ENCODE measurements at regions not wholly inside any gene's neighbourhood (a gene's known extent, or its start where the extent isn't known, plus 50 kb on each side); places are given as distances from the start of the nearest gene placed in this dataset.

- TF ChIP-seq RAD21 (IDR thresholded peaks at IDR 0.05), result no peak
- no peak for TF ChIP-seq FOXA1 (IDR thresholded peaks at IDR 0.05)
- no peak for TF ChIP-seq REST (IDR thresholded peaks at IDR 0.05)
- H3K27me3 ChIP-seq (ENCODE audit: control insufficient read depth in 4 of 4, insufficient read depth in 4 of 4, low read length in 3 of 4), result no peaks in the 10 kb centered on the region
- no peak overlapping the region for H3K27ac ChIP-seq (ENCODE audit: low read depth in 1 of 2, low read length in 2 of 2)
- no peak for DNase-seq (ENCODE audit: low spot score)
- no peak overlapping the region for H3K9ac ChIP-seq (ENCODE audit: low read depth in 1 of 2, low read length in 2 of 2)
- H3K4me3 ChIP-seq (ENCODE audit: low read depth in 1 of 3, low read length in 3 of 3), result no peak overlapping the region
- H3K36me3 ChIP-seq (ENCODE audit: control insufficient read depth in 4 of 4, insufficient read depth in 3 of 4, low read depth in 1 of 4, low read length in 3 of 4), result no peaks in the 10 kb centered on the region
- H3K4me1 ChIP-seq (ENCODE audit: control insufficient read depth in 4 of 4, insufficient read depth in 4 of 4, low read length in 3 of 4), result no peaks in the 10 kb centered on the region
- 74% methylated on average over 6 of the region's 6 CpGs for WGBS
- H3K9me3 ChIP-seq (ENCODE audit: control insufficient read depth in 4 of 4, low read length in 3 of 4), result no peaks in the 10 kb centered on the region
Measured at GRCh38 chr5:168005093-168005492, 286.4 kb upstream of the WWC1 start.

- WGBS, result 80% methylated on average over 3 of the region's 3 CpGs
- Histone ChIP-seq H3K4me1 (ENCODE audit: control insufficient read depth in 4 of 4, insufficient read depth in 4 of 4, low read length in 3 of 4) (no peaks in the 10 kb centered on the region), H3K27me3 (ENCODE audit: control insufficient read depth in 4 of 4, insufficient read depth in 4 of 4, low read length in 3 of 4) (no peaks in the 10 kb centered on the region), H3K9ac (ENCODE audit: low read depth in 1 of 2, low read length in 2 of 2) (no peak overlapping the region), H3K9me3 (ENCODE audit: control insufficient read depth in 4 of 4, low read length in 3 of 4) (no peaks in the 10 kb centered on the region), H3K27ac (ENCODE audit: low read depth in 1 of 2, low read length in 2 of 2) (no peak overlapping the region), H3K36me3 (ENCODE audit: control insufficient read depth in 4 of 4, insufficient read depth in 3 of 4, low read depth in 1 of 4, low read length in 3 of 4) (no peaks in the 10 kb centered on the region), H3K4me3 (ENCODE audit: low read depth in 1 of 3, low read length in 3 of 3) (no peak overlapping the region)
- no peak for DNase-seq (ENCODE audit: low spot score)
- TF ChIP-seq ZBTB33 (IDR thresholded peaks at IDR 0.05), result no peak
- no peak for TF ChIP-seq YY1 (IDR thresholded peaks at IDR 0.05)
- no peak for TF ChIP-seq RAD21 (IDR thresholded peaks at IDR 0.05)
- TF ChIP-seq HNF4A (conservative IDR thresholded peaks at IDR 0.05), result no peak
- TF ChIP-seq MAX (IDR thresholded peaks at IDR 0.05), result no peak
- TF ChIP-seq ATF3 (IDR thresholded peaks at IDR 0.05), result no peak
- no peak for TF ChIP-seq FOXA2 (IDR thresholded peaks at IDR 0.05)
- TF ChIP-seq NR2F2 (IDR thresholded peaks at IDR 0.05), result no peak
- TF ChIP-seq HNF4G (IDR thresholded peaks at IDR 0.05), result no peak
- no peak for TF ChIP-seq JUND (IDR thresholded peaks at IDR 0.05)
- no peak for TF ChIP-seq CTCF (IDR thresholded peaks at IDR 0.05; ENCODE audit: low read depth, low read length, missing input control)
Measured at GRCh38 chr5:168005936-168006335, 285.5 kb upstream of the WWC1 start.

Data from liver (tissue), 8 donors.